ENCODE measurements at regions not wholly inside any gene's neighbourhood (a gene's known extent, or its start where the extent isn't known, plus 50 kb on each side); places are given as distances from the start of the nearest gene placed in this dataset.

DNA sequence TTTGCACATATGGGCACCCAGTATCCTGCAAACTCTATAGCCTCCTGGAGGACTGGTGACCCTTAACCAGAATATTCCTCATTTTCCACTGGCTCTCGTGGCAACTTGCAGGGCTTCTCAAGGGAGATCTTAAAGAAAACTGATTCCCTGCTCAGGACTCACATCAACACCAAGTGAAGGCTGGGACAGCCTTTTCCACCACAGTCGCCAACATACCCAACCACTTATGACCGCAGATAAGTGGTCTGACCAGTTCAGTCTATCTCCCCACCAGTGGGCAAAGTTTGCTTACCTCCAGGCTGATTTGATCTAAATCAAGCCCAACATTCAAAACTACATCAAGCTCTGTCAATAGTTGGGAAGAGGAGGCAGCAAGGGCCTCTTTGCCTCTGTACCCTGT lies 289.3 kb upstream of the GATB start:
- CTCF ChIA-PET: no interaction called here
- RAD21 ChIA-PET (ENCODE audit: unreplicated experiment): no interaction called here
- no peak for DNase-seq (ENCODE audit: low read depth, low spot score)
- Histone ChIP-seq H3K4me2 (ENCODE audit: control insufficient read depth, insufficient read depth) (no peak overlapping the region), H3K27ac (ENCODE audit: control insufficient read depth, insufficient read depth) (no peak overlapping the region), H3K27me3 (replicated peaks in 1 of 2; ENCODE audit: control insufficient read depth in 2 of 2, insufficient read depth in 2 of 2, low read length in 1 of 2) (no peaks in the 10 kb centered on the region), H4K20me1 (ENCODE audit: control insufficient read depth, insufficient read depth) (no peaks in the 10 kb centered on the region), H3K9ac (ENCODE audit: control insufficient read depth, insufficient read depth, low read length) (no peak overlapping the region), H3K9me3 (replicated peaks; ENCODE audit: control insufficient read depth, insufficient read depth, low read length) (no peaks in the 10 kb centered on the region), H3K4me1 (ENCODE audit: control insufficient read depth, insufficient read depth, low read length) (no peaks in the 10 kb centered on the region), H3K4me3 (no peak overlapping the region), H3K36me3 (ENCODE audit: control insufficient read depth in 2 of 2, insufficient read depth in 2 of 2, low read length in 1 of 2) (no peaks in the 10 kb centered on the region), H3K79me2 (ENCODE audit: control insufficient read depth, insufficient read depth, low read length) (no peaks in the 10 kb centered on the region), H2AFZ (ENCODE audit: control insufficient read depth, low read depth, low read length) (no peak overlapping the region)
- 59% methylated on average over 3 of the region's 3 CpGs for WGBS (ENCODE audit: insufficient coverage, insufficient replicate concordance, low lambda C conversion rate, missing lambda C conversion rate)
- TF ChIP-seq MTA3 (IDR thresholded peaks at IDR 0.05; ENCODE audit: borderline replicate concordance, low read length): no peak
- ATAC-seq: no peak
- intact Hi-C loops (cut with micrococcal nuclease; ENCODE audit: unreplicated experiment): no loop called here
- in situ Hi-C loops (cut with MboI): no loop called here
- no TSS peak for BruUV-seq (replicated peaks)
- SMC1A ChIA-PET (ENCODE audit: uncharacterized antibody, unreplicated experiment): no interaction called here
- POLR2A ChIA-PET: no interaction called here
- no peak for FAIRE-seq

DNA sequence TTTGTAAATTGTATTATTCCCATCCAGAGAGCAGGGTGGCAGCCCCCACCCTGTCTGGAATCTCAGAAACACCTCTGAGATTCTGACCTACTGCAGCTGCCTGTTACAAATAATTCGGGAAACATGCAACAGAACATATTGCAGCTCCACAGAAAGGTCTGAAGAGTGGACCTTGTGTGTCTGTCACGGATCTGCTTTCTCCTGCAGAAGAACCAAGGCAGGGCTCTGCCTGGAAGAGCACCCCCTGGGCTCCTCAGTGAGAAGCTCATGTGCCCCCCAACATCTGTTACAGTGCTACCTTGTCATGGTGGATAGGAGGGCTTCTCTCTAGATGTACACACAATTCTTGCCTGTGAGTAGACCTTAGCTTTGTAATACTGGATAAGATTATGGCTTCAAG lies 286.6 kb upstream of the GATB start:
- H2AFZ ChIP-seq (ENCODE audit: control insufficient read depth, low read depth, low read length): no peak overlapping the region
- 33% methylated on average over 2 of the region's 2 CpGs for WGBS (ENCODE audit: insufficient coverage, insufficient replicate concordance, low lambda C conversion rate, missing lambda C conversion rate)
- SMC1A ChIA-PET (ENCODE audit: uncharacterized antibody, unreplicated experiment): interaction anchor here (0.6 to 1.6 kb wide), 6 partner anchors 10 to 338 kb away, joined by 3 to 5 read pairs (median 3); no protein-coding TSS in a partner anchor
- RAD21 ChIA-PET (ENCODE audit: unreplicated experiment): interaction anchor here (0.6 to 1.0 kb wide), 2 partner anchors 232 to 410 kb away, joined by 3 read pairs; no protein-coding TSS in a partner anchor
- no peak overlapping the region for H3K27ac ChIP-seq (ENCODE audit: control insufficient read depth, insufficient read depth)
- H4K20me1 ChIP-seq (ENCODE audit: control insufficient read depth, insufficient read depth): no peaks in the 10 kb centered on the region
- no peaks in the 10 kb centered on the region for H3K36me3 ChIP-seq (ENCODE audit: control insufficient read depth in 2 of 2, insufficient read depth in 2 of 2, low read length in 1 of 2)
- intact Hi-C loops (cut with micrococcal nuclease; ENCODE audit: unreplicated experiment): loop anchor here (5.0 kb wide), 1 partner anchor 300 kb away; no protein-coding TSS in a partner anchor
- no TSS peak for BruUV-seq (replicated peaks)
- no peak overlapping the region for H3K4me3 ChIP-seq
- CTCF ChIA-PET: interaction anchor here (0.9 to 1.4 kb wide), 3 partner anchors 15 to 144 kb away, joined by 3 to 4 read pairs (median 3); no protein-coding TSS in a partner anchor
- no peaks in the 10 kb centered on the region for H3K27me3 ChIP-seq (replicated peaks in 1 of 2; ENCODE audit: control insufficient read depth in 2 of 2, insufficient read depth in 2 of 2, low read length in 1 of 2)
- in situ Hi-C loops (cut with MboI): no loop called here
- FAIRE-seq: no peak
- H3K4me1 ChIP-seq (ENCODE audit: control insufficient read depth, insufficient read depth, low read length): no peaks in the 10 kb centered on the region
- no peak for DNase-seq (ENCODE audit: low read depth, low spot score)
- ATAC-seq: no peak
- no peak overlapping the region for H3K9ac ChIP-seq (ENCODE audit: control insufficient read depth, insufficient read depth, low read length)
- no peak overlapping the region for H3K4me2 ChIP-seq (ENCODE audit: control insufficient read depth, insufficient read depth)
- no peaks in the 10 kb centered on the region for H3K9me3 ChIP-seq (replicated peaks; ENCODE audit: control insufficient read depth, insufficient read depth, low read length)
- no peaks in the 10 kb centered on the region for H3K79me2 ChIP-seq (ENCODE audit: control insufficient read depth, insufficient read depth, low read length)
- POLR2A ChIA-PET: interaction anchor here (0.5 to 0.6 kb wide), 2 partner anchors 265 to 1044 kb away, joined by 3 to 4 read pairs; no protein-coding TSS in a partner anchor
- TF ChIP-seq HDAC6 (IDR thresholded peaks at IDR 0.05; ENCODE audit: unreplicated experiment) (no peak), USF1 (IDR thresholded peaks at IDR 0.05; ENCODE audit: borderline replicate concordance, extremely low read length, insufficient read depth, low read depth, low read length) (no peak), MXI1 (IDR thresholded peaks at IDR 0.05; ENCODE audit: low read depth, low read length) (no peak), IKZF1 (conservative IDR thresholded peaks at IDR 0.05) (no peak), ZBTB4 (CRISPR knock-in tag; IDR thresholded peaks at IDR 0.05) (no peak), WRNIP1 (IDR thresholded peaks at IDR 0.05; ENCODE audit: borderline replicate concordance, low read depth, low read length) (no peak)
- TF ChIP-seq, protein P1, sequence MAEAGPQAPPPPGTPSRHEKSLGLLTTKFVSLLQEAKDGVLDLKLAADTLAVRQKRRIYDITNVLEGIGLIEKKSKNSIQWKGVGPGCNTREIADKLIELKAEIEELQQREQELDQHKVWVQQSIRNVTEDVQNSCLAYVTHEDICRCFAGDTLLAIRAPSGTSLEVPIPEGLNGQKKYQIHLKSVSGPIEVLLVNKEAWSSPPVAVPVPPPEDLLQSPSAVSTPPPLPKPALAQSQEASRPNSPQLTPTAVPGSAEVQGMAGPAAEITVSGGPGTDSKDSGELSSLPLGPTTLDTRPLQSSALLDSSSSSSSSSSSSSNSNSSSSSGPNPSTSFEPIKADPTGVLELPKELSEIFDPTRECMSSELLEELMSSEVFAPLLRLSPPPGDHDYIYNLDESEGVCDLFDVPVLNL (IDR thresholded peaks at IDR 0.05; ENCODE audit: low read depth, low read length): no peak

Measured in GM12878 (cell line).